Upper lobe of right lung (tissue), 1 donor: ENCODE measurements at regions not wholly inside any gene's neighbourhood (a gene's known extent, or its start where the extent isn't known, plus 50 kb on each side); places are given as distances from the start of the nearest gene placed in this dataset.

ENCODE experiments used
- ATAC-seq: fragments of 200-7000 bp; cut with Tn5 transposase; one replicate; pipeline ENCODE4 v1.9.1; 2020; ENCODE audit warnings: mild to moderate bottlenecking, moderate library complexity
- DNase-seq: peaks from one replicate; pipeline ENCODE4 v3.0.0-alpha.2; 2020
- H3K27ac ChIP-seq: fragments of 200-600 bp; one replicate; pipeline ENCODE4 v1.8.0; 2022
- H3K27me3 ChIP-seq: fragments of 200-600 bp; one replicate; pipeline ENCODE4 v1.8.0; 2022; ENCODE audit warnings: mild to moderate bottlenecking
- H3K36me3 ChIP-seq: fragments of 200-600 bp; one replicate; pipeline ENCODE4 v1.8.0; 2022
- H3K4me1 ChIP-seq: fragments of 200-600 bp; one replicate; pipeline ENCODE4 v1.8.0; 2022
- H3K4me3 ChIP-seq: fragments of 200-600 bp; one replicate; pipeline ENCODE4 v1.8.0; 2022; ENCODE audit warnings: mild to moderate bottlenecking
- H3K9me3 ChIP-seq: fragments of 200-600 bp; one replicate; pipeline ENCODE4 v1.8.0; 2022
- intact Hi-C: fragments of 100-400 bp; cut with DNase I; formaldehyde crosslinking; loops from one replicate; pipeline ENCODE4 v1.11.0; 2022
- TF ChIP-seq, protein P1 (sequence below): fragments of 200-600 bp; IDR thresholded peaks from one replicate; pipeline ENCODE4 v1.8.0; 2022; ENCODE audit warnings: antibody characterized with exemption
- donor health status: DM: no; HTN: yes; CAD: no; lungs with severe emphysema.

- Histone ChIP-seq H3K36me3 (no peaks in the 10 kb centered on the region), H3K27me3 (no peaks in the 10 kb centered on the region), H3K4me1 (no peaks in the 10 kb centered on the region), H3K9me3 (no peaks in the 10 kb centered on the region), H3K4me3 (no peak overlapping the region), H3K27ac (no peak overlapping the region)
- DNase-seq: no peak
- intact Hi-C loops: no loop called here
- ATAC-seq: no peak
- TF ChIP-seq, protein P1, sequence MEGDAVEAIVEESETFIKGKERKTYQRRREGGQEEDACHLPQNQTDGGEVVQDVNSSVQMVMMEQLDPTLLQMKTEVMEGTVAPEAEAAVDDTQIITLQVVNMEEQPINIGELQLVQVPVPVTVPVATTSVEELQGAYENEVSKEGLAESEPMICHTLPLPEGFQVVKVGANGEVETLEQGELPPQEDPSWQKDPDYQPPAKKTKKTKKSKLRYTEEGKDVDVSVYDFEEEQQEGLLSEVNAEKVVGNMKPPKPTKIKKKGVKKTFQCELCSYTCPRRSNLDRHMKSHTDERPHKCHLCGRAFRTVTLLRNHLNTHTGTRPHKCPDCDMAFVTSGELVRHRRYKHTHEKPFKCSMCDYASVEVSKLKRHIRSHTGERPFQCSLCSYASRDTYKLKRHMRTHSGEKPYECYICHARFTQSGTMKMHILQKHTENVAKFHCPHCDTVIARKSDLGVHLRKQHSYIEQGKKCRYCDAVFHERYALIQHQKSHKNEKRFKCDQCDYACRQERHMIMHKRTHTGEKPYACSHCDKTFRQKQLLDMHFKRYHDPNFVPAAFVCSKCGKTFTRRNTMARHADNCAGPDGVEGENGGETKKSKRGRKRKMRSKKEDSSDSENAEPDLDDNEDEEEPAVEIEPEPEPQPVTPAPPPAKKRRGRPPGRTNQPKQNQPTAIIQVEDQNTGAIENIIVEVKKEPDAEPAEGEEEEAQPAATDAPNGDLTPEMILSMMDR: no peak
Observed at GRCh38 chr3:182608832-182609231, 184.5 kb upstream of the ATP11B start.

DNA sequence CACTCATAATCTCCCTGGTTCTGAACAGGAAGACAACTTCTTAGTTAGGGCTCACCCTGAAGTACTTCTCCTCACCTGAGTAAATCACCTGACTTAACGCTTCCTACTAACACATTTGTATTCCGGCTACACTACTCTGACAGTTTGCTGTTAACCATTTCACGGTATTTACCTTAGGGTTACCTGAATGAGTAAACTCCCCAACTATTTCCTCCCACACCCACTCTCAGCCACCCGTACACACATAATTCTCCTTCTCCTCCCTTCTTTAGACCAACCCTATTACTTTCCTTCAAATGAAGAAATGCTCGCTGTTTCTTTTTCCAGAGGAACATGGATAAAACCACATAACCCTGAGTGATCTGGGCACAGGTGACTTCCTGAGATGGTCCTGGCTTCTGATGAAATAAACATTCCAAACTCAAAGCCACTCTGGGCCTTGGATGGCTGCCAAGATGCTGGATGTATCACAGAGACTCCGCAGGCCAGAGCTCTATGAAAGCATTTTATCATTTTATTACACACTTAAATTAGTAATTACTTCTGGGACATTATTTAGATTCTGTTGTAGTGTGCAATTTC is 183.6 kb upstream of the ATP11B start:
- ATAC-seq (peak; percentile 69), DNase-seq (no peak)
- intact Hi-C loops: no loop called here
- no peaks in the 10 kb centered on the region for H3K36me3 ChIP-seq
- TF ChIP-seq, protein P1: no peak
- no peak overlapping the region for H3K27ac ChIP-seq
- H3K27me3 ChIP-seq: no peaks in the 10 kb centered on the region
- no peaks in the 10 kb centered on the region for H3K4me1 ChIP-seq
- no peak overlapping the region for H3K4me3 ChIP-seq
- H3K9me3 ChIP-seq: no peaks in the 10 kb centered on the region

GRCh38 chr3:182612332-182612731 is 181.0 kb upstream of the ATP11B start:
- intact Hi-C loops: no loop called here
- no peaks in the 10 kb centered on the region for H3K36me3 ChIP-seq
- no peaks in the 10 kb centered on the region for H3K27me3 ChIP-seq
- ATAC-seq: no peak
- DNase-seq: no peak
- H3K4me1 ChIP-seq: no peaks in the 10 kb centered on the region
- TF ChIP-seq, protein P1: no peak
- no peaks in the 10 kb centered on the region for H3K9me3 ChIP-seq
- no peak overlapping the region for H3K4me3 ChIP-seq
- no peak overlapping the region for H3K27ac ChIP-seq

DNA sequence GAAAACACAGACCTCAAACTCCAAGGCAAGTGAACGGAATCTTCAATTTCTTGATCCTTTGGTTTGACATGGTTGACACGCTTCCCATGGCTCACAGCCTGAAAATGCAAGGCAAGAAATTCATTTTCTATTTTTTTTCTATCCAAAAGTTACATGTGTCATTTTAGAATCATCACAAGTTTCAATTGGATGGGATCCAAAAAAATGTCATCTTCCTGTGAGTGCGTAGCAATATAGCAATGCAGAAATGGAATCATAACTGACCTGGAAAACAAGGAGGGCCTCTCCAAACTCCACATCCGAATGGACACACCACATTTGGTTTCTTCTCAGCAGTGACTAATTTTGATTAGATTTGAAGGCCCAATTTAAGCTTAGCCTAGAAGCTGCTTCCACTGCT is 175.8 kb upstream of the ATP11B start:
- no peak for ATAC-seq
- Histone ChIP-seq H3K27ac (no peak overlapping the region), H3K36me3 (no peaks in the 10 kb centered on the region), H3K4me1 (no peaks in the 10 kb centered on the region), H3K9me3 (no peaks in the 10 kb centered on the region), H3K27me3 (no peaks in the 10 kb centered on the region), H3K4me3 (no peak overlapping the region)
- TF ChIP-seq, protein P1: no peak
- DNase-seq: no peak
- intact Hi-C loops: no loop called here

GRCh38 chr3:182618085-182618732 is 175.1 kb upstream of the ATP11B start:
- Histone ChIP-seq H3K9me3 (no peaks in the 10 kb centered on the region), H3K4me1 (no peaks in the 10 kb centered on the region), H3K27ac (no peak overlapping the region), H3K36me3 (no peaks in the 10 kb centered on the region), H3K4me3 (no peak overlapping the region), H3K27me3 (no peaks in the 10 kb centered on the region)
- TF ChIP-seq, protein P1: peak; percentile 26
- intact Hi-C loops: no loop called here
- DNase-seq (no peak), ATAC-seq (no peak)
